ENCODE measurements at regions not wholly inside any gene's neighbourhood (a gene's known extent, or its start where the extent isn't known, plus 50 kb on each side); places are given as distances from the start of the nearest gene placed in this dataset.

GRCh38 chr11:37632748-37633147, 1034.7 kb upstream of the RAG2 start:
- Histone ChIP-seq H2AFZ (ENCODE audit: low read depth, low read length, poor library complexity, severe bottlenecking) (no peak overlapping the region), H3K36me3 (ENCODE audit: control insufficient read depth in 1 of 2, insufficient read depth in 2 of 2, low read length in 2 of 2) (no peaks in the 10 kb centered on the region), H3K4me1 (ENCODE audit: control insufficient read depth in 1 of 2, insufficient read depth in 2 of 2, low read length in 2 of 2) (no peaks in the 10 kb centered on the region), H3K9ac (ENCODE audit: low read length) (no peak overlapping the region), H3K79me2 (ENCODE audit: insufficient read depth, low read length) (no peaks in the 10 kb centered on the region), H3K4me3 (replicated peaks in 1 of 2; ENCODE audit: low read depth in 1 of 2, low read length in 2 of 2) (no peak overlapping the region), H3K4me2 (ENCODE audit: low read length) (no peak overlapping the region), H3K9me3 (ENCODE audit: control insufficient read depth in 1 of 2, insufficient read depth in 1 of 2, low read depth in 1 of 2, low read length in 2 of 2) (peaks cover 4 to 10% of the 10 kb centered on the region in 2 experiments; a peak in 2 of 4 replicates), H4K20me1 (ENCODE audit: insufficient read depth) (no peaks in the 10 kb centered on the region), H3K27ac (ENCODE audit: low read depth, low read length) (no peak overlapping the region), H3K9me2 (ENCODE audit: insufficient read depth) (no peaks in the 10 kb centered on the region), H3K27me3 (ENCODE audit: insufficient read depth, low read length) (no peaks in the 10 kb centered on the region)
- ChIA-PET RAD21 (ENCODE audit: low non-redundant PET in 1 of 2, low total read pairs in 2 of 2, uncharacterized antibody in 2 of 2, unreplicated experiment in 2 of 2) (no interaction called here), POLR2A (no interaction called here), CTCF (no interaction called here)
- ATAC-seq, result no peak
- DNase-seq (ENCODE audit: low read depth, low spot score), result no peak
- BruUV-seq (replicated peaks), result no TSS peak
- TF ChIP-seq REST (IDR thresholded peaks at IDR 0.05; ENCODE audit: low read depth) (no peak), ZBTB33 (IDR thresholded peaks at IDR 0.05; ENCODE audit: extremely low read depth, insufficient replicate concordance, low read length) (no peak), CTCF (IDR thresholded peaks at IDR 0.05 in 2 of 3, conservative IDR thresholded peaks at IDR 0.05 in 1 of 3; ENCODE audit: borderline replicate concordance in 1 of 3, insufficient read depth in 1 of 3, low read depth in 2 of 3, low read length in 2 of 3) (no peak), CEBPB (IDR thresholded peaks at IDR 0.05; ENCODE audit: low read depth) (no peak), JUND (IDR thresholded peaks at IDR 0.05) (no peak), CBX3 (IDR thresholded peaks at IDR 0.05; ENCODE audit: low read depth) (no peak), FOSL1 (IDR thresholded peaks at IDR 0.05; ENCODE audit: low read depth) (no peak), MAX (IDR thresholded peaks at IDR 0.05) (no peak), ELF1 (IDR thresholded peaks at IDR 0.05; ENCODE audit: borderline replicate concordance, low read depth) (no peak)
- intact Hi-C loops (cut with micrococcal nuclease), result no loop called here
